ENCODE measurements at regions not wholly inside any gene's neighbourhood (a gene's known extent, or its start where the extent isn't known, plus 50 kb on each side); places are given as distances from the start of the nearest gene placed in this dataset.

- no peaks in the 10 kb centered on the region for H3K4me1 Mint-ChIP-seq
Measured at GRCh38 chr6:121799574-121799973, 364.1 kb downstream of the GJA1 start.

GRCh38 chr6:121800047-121800446, 364.6 kb downstream of the GJA1 start:
- Histone ChIP-seq H3K36me3 (ENCODE audit: insufficient read depth, low read length) (no peaks in the 10 kb centered on the region), H3K27ac (ENCODE audit: low read depth, low read length) (no peak overlapping the region), H3K4me1 (ENCODE audit: insufficient read depth, low read length) (no peaks in the 10 kb centered on the region), H3K9me3 (ENCODE audit: control insufficient read depth in 1 of 2, low read length in 2 of 2) (no peaks in the 10 kb centered on the region), H3K4me3 (ENCODE audit: low read length in 2 of 2) (no peak overlapping the region), H3K27me3 (ENCODE audit: insufficient read depth, low read length) (no peaks in the 10 kb centered on the region)
- ChIA-PET CTCF (ENCODE audit: partially characterized antibody) (no interaction called here), POLR2A (ENCODE audit: partially characterized antibody) (no interaction called here)
- no peaks in the 10 kb centered on the region for H3K36me3 Mint-ChIP-seq
- no peak overlapping the region for H3K27ac Mint-ChIP-seq
- H3K9me3 Mint-ChIP-seq: peaks cover 7 to 27% (median 15%) of the 10 kb centered on the region in 8 donors
- no peak for DNase-seq
- H3K4me3 Mint-ChIP-seq: no peak overlapping the region
- H3K27me3 Mint-ChIP-seq: no peaks in the 10 kb centered on the region
- intact Hi-C loops (cut with micrococcal nuclease): no loop called here
- no peaks in the 10 kb centered on the region for H3K4me1 Mint-ChIP-seq

More at GRCh38 chr6:121799574-121799973, 364.1 kb downstream of the GJA1 start:
- ChIA-PET POLR2A (ENCODE audit: partially characterized antibody) (no interaction called here), CTCF (ENCODE audit: partially characterized antibody) (no interaction called here)
- no peak overlapping the region for H3K4me3 ChIP-seq (ENCODE audit: low read length in 2 of 2)
- Mint-ChIP-seq H3K9me3 (peaks cover 7 to 27% (median 15%) of the 10 kb centered on the region in 8 donors), H3K27ac (no peak overlapping the region), H3K36me3 (no peaks in the 10 kb centered on the region), H3K4me3 (no peak overlapping the region), H3K27me3 (no peaks in the 10 kb centered on the region)
- no peaks in the 10 kb centered on the region for H3K36me3 ChIP-seq (ENCODE audit: insufficient read depth, low read length)
- DNase-seq: no peak
- H3K9me3 ChIP-seq (ENCODE audit: control insufficient read depth in 1 of 2, low read length in 2 of 2): no peaks in the 10 kb centered on the region
- H3K27me3 ChIP-seq (ENCODE audit: insufficient read depth, low read length): no peaks in the 10 kb centered on the region
- no peak overlapping the region for H3K27ac ChIP-seq (ENCODE audit: low read depth, low read length)
- no peaks in the 10 kb centered on the region for H3K4me1 ChIP-seq (ENCODE audit: insufficient read depth, low read length)
- intact Hi-C loops (cut with micrococcal nuclease): no loop called here

GRCh38 chr6:121806116-121806515, 370.7 kb downstream of the GJA1 start:
- no peak for DNase-seq
- intact Hi-C loops (cut with micrococcal nuclease): no loop called here
- Histone ChIP-seq H3K36me3 (ENCODE audit: insufficient read depth, low read length) (no peaks in the 10 kb centered on the region), H3K27ac (ENCODE audit: low read depth, low read length) (no peak overlapping the region), H3K9me3 (ENCODE audit: control insufficient read depth in 1 of 2, low read length in 2 of 2) (no peaks in the 10 kb centered on the region), H3K4me1 (ENCODE audit: insufficient read depth, low read length) (no peaks in the 10 kb centered on the region), H3K27me3 (ENCODE audit: insufficient read depth, low read length) (no peaks in the 10 kb centered on the region), H3K4me3 (ENCODE audit: low read length in 2 of 2) (no peak overlapping the region)
- no peaks in the 10 kb centered on the region for H3K36me3 Mint-ChIP-seq
- H3K4me1 Mint-ChIP-seq: no peaks in the 10 kb centered on the region
- no peak overlapping the region for H3K4me3 Mint-ChIP-seq
- H3K27ac Mint-ChIP-seq: no peak overlapping the region
- H3K9me3 Mint-ChIP-seq: peaks cover 0 to 10% (median 4%) of the 10 kb centered on the region in 8 donors
- POLR2A ChIA-PET (ENCODE audit: partially characterized antibody): no interaction called here
- CTCF ChIA-PET (ENCODE audit: partially characterized antibody): no interaction called here
- no peaks in the 10 kb centered on the region for H3K27me3 Mint-ChIP-seq

GRCh38 chr6:121809211-121809610, 373.8 kb downstream of the GJA1 start:
- DNase-seq: no peak
- Mint-ChIP-seq H3K4me1 (no peaks in the 10 kb centered on the region), H3K36me3 (no peaks in the 10 kb centered on the region), H3K27me3 (no peaks in the 10 kb centered on the region), H3K9me3 (no peaks in the 10 kb centered on the region), H3K27ac (no peak overlapping the region), H3K4me3 (no peak overlapping the region)
- Histone ChIP-seq H3K4me1 (ENCODE audit: insufficient read depth, low read length) (no peaks in the 10 kb centered on the region), H3K9me3 (ENCODE audit: control insufficient read depth in 1 of 2, low read length in 2 of 2) (no peaks in the 10 kb centered on the region), H3K36me3 (ENCODE audit: insufficient read depth, low read length) (no peaks in the 10 kb centered on the region), H3K27me3 (ENCODE audit: insufficient read depth, low read length) (no peaks in the 10 kb centered on the region), H3K4me3 (ENCODE audit: low read length in 2 of 2) (no peak overlapping the region), H3K27ac (ENCODE audit: low read depth, low read length) (no peak overlapping the region)
- POLR2A ChIA-PET (ENCODE audit: partially characterized antibody): no interaction called here
- CTCF ChIA-PET (ENCODE audit: partially characterized antibody): no interaction called here
- intact Hi-C loops (cut with micrococcal nuclease): no loop called here

GRCh38 chr6:121810158-121811032, 374.9 kb downstream of the GJA1 start:
- Mint-ChIP-seq H3K9me3 (peaks cover 0 to 2% (median 0%) of the 10 kb centered on the region in 8 donors), H3K4me3 (no peak overlapping the region), H3K36me3 (no peaks in the 10 kb centered on the region), H3K27me3 (no peaks in the 10 kb centered on the region), H3K4me1 (no peaks in the 10 kb centered on the region), H3K27ac (no peak overlapping the region)
- no peaks in the 10 kb centered on the region for H3K27me3 ChIP-seq (ENCODE audit: insufficient read depth, low read length)
- H3K36me3 ChIP-seq (ENCODE audit: insufficient read depth, low read length): no peaks in the 10 kb centered on the region
- H3K4me1 ChIP-seq (ENCODE audit: insufficient read depth, low read length): no peaks in the 10 kb centered on the region
- ChIA-PET POLR2A (ENCODE audit: partially characterized antibody) (no interaction called here), CTCF (ENCODE audit: partially characterized antibody) (no interaction called here)
- no peak overlapping the region for H3K4me3 ChIP-seq (ENCODE audit: low read length in 2 of 2)
- no peak for DNase-seq
- H3K9me3 ChIP-seq (ENCODE audit: control insufficient read depth in 1 of 2, low read length in 2 of 2): no peaks in the 10 kb centered on the region
- intact Hi-C loops (cut with micrococcal nuclease): no loop called here
- H3K27ac ChIP-seq (ENCODE audit: low read depth, low read length): no peak overlapping the region

- H3K27ac ChIP-seq (ENCODE audit: low read depth, low read length): no peak overlapping the region
- H3K9me3 ChIP-seq (ENCODE audit: control insufficient read depth in 1 of 2, low read length in 2 of 2): no peaks in the 10 kb centered on the region
- H3K4me3 ChIP-seq (ENCODE audit: low read length in 2 of 2): no peak overlapping the region
- Mint-ChIP-seq H3K9me3 (peaks cover 0 to 2% (median 0%) of the 10 kb centered on the region in 8 donors), H3K4me1 (no peaks in the 10 kb centered on the region), H3K4me3 (no peak overlapping the region), H3K27me3 (no peaks in the 10 kb centered on the region), H3K27ac (no peak overlapping the region), H3K36me3 (no peaks in the 10 kb centered on the region)
- intact Hi-C loops (cut with micrococcal nuclease): no loop called here
- ChIA-PET CTCF (ENCODE audit: partially characterized antibody) (no interaction called here), POLR2A (ENCODE audit: partially characterized antibody) (no interaction called here)
- H3K36me3 ChIP-seq (ENCODE audit: insufficient read depth, low read length): no peaks in the 10 kb centered on the region
- H3K27me3 ChIP-seq (ENCODE audit: insufficient read depth, low read length): no peaks in the 10 kb centered on the region
- no peak for DNase-seq
- no peaks in the 10 kb centered on the region for H3K4me1 ChIP-seq (ENCODE audit: insufficient read depth, low read length)
Measured at GRCh38 chr6:121811106-121811505, 375.7 kb downstream of the GJA1 start.

GRCh38 chr6:121816361-121816760, 380.9 kb downstream of the GJA1 start:
- CTCF ChIA-PET (ENCODE audit: partially characterized antibody): no interaction called here
- POLR2A ChIA-PET (ENCODE audit: partially characterized antibody): no interaction called here
- no peak overlapping the region for H3K27ac Mint-ChIP-seq
- no peaks in the 10 kb centered on the region for H3K36me3 Mint-ChIP-seq
- H3K36me3 ChIP-seq (ENCODE audit: insufficient read depth, low read length): no peaks in the 10 kb centered on the region
- no peaks in the 10 kb centered on the region for H3K27me3 Mint-ChIP-seq
- H3K4me1 ChIP-seq (ENCODE audit: insufficient read depth, low read length): no peaks in the 10 kb centered on the region
- no peaks in the 10 kb centered on the region for H3K4me1 Mint-ChIP-seq
- no peak for DNase-seq
- intact Hi-C loops (cut with micrococcal nuclease): no loop called here
- H3K4me3 ChIP-seq (ENCODE audit: low read length in 2 of 2): no peak overlapping the region
- H3K4me3 Mint-ChIP-seq: no peak overlapping the region
- H3K27me3 ChIP-seq (ENCODE audit: insufficient read depth, low read length): no peaks in the 10 kb centered on the region
- peaks cover 0 to 8% (median 0%) of the 10 kb centered on the region in 8 donors for H3K9me3 Mint-ChIP-seq
- no peak overlapping the region for H3K27ac ChIP-seq (ENCODE audit: low read depth, low read length)
- no peaks in the 10 kb centered on the region for H3K9me3 ChIP-seq (ENCODE audit: control insufficient read depth in 1 of 2, low read length in 2 of 2)
